Superior temporal gyrus (tissue), 1 donor: ENCODE measurements at regions not wholly inside any gene's neighbourhood (a gene's known extent, or its start where the extent isn't known, plus 50 kb on each side); places are given as distances from the start of the nearest gene placed in this dataset.

Source experiments
- DNase-seq: peaks from one replicate; pipeline ENCODE4 v3.0.0-alpha.2; 2016; ENCODE audit errors: extremely low spot score

GRCh38 chr18:56083523-56084287, 495.7 kb upstream of the TCF4 start:
- peak; percentile 37 for DNase-seq

- peak; percentile 36 for DNase-seq
These were observed 495.1 kb upstream of the TCF4 start for GRCh38 chr18:56083097-56083521.

- no peak for DNase-seq
These were observed 488.7 kb upstream of the TCF4 start for GRCh38 chr18:56076723-56077122.

- DNase-seq = no peak
These were observed 480.7 kb upstream of the TCF4 start for GRCh38 chr18:56068701-56069100.

- DNase-seq = no peak
These were observed 480.1 kb upstream of the TCF4 start for GRCh38 chr18:56067969-56068671.

GRCh38 chr18:56067214-56067894, 479.4 kb upstream of the TCF4 start:
- peak; percentile 55 for DNase-seq

- DNase-seq = no peak
These were observed 478.7 kb upstream of the TCF4 start for GRCh38 chr18:56066524-56067213.

GRCh38 chr18:56065086-56065485, 477.1 kb upstream of the TCF4 start:
- DNase-seq = no peak

GRCh38 chr18:56062931-56063330, 474.9 kb upstream of the TCF4 start:
- no peak for DNase-seq

GRCh38 chr18:56060967-56061541, 473.1 kb upstream of the TCF4 start:
- no peak for DNase-seq

- no peak for DNase-seq
These were observed 464.2 kb upstream of the TCF4 start for GRCh38 chr18:56052202-56052601.

GRCh38 chr18:56044239-56044638, 456.2 kb upstream of the TCF4 start:
- peak; percentile 69 for DNase-seq

GRCh38 chr18:56043641-56044061, 455.7 kb upstream of the TCF4 start:
- peak; percentile 98 for DNase-seq

GRCh38 chr18:56042915-56043536, 455.0 kb upstream of the TCF4 start:
- no peak for DNase-seq

- DNase-seq = no peak
These were observed 450.4 kb upstream of the TCF4 start for GRCh38 chr18:56038171-56039030.

- DNase-seq = no peak
These were observed 448.7 kb upstream of the TCF4 start for GRCh38 chr18:56036741-56037140.

GRCh38 chr18:56035546-56035945, 447.6 kb upstream of the TCF4 start:
- no peak for DNase-seq

GRCh38 chr18:56034949-56035348, 447.0 kb upstream of the TCF4 start:
- DNase-seq = no peak

GRCh38 chr18:56030060-56030459, 442.1 kb upstream of the TCF4 start:
- DNase-seq = no peak

GRCh38 chr18:56028514-56028913, 440.5 kb upstream of the TCF4 start:
- peak; percentile 8 for DNase-seq
